ENCODE measurements at regions not wholly inside any gene's neighbourhood (a gene's known extent, or its start where the extent isn't known, plus 50 kb on each side); places are given as distances from the start of the nearest gene placed in this dataset.

- H3K36me3 ChIP-seq = no peaks in the 10 kb centered on the region
- 51 to 56% (median 52%) methylated on average over 3 of the region's 3 CpGs for WGBS, 5 donors
- TF ChIP-seq CTCF (IDR thresholded peaks at IDR 0.05 in 8 of 11, conservative IDR thresholded peaks at IDR 0.05 in 3 of 11) (no peak), POLR2AphosphoS5 (IDR thresholded peaks at IDR 0.05) (no peak), POLR2A (IDR thresholded peaks at IDR 0.05) (no peak)
- intact Hi-C loops (cut with DNase I; ENCODE audit: low total_unique reads) = no loop called here
- H3K27me3 ChIP-seq (replicated peaks in 1 of 7) = peaks cover 0 to 20% (median 0%) of the 10 kb centered on the region in 7 donors
- no peaks in the 10 kb centered on the region for H3K4me1 ChIP-seq
- DNase-seq = no peak
- H3K27ac ChIP-seq = no peak overlapping the region
- H3K4me3 ChIP-seq = no peak overlapping the region
- H3K9me3 ChIP-seq = no peaks in the 10 kb centered on the region
These were observed 174.0 kb upstream of the FBXL4 start for GRCh38 chr6:99121748-99122147.

- H3K36me3 ChIP-seq = no peaks in the 10 kb centered on the region
- no peaks in the 10 kb centered on the region for H3K9me3 ChIP-seq
- no peaks in the 10 kb centered on the region for H3K4me1 ChIP-seq
- H3K27ac ChIP-seq = no peak overlapping the region
- peaks cover 0 to 20% (median 0%) of the 10 kb centered on the region in 7 donors for H3K27me3 ChIP-seq (replicated peaks in 1 of 7)
- no peak for DNase-seq
- intact Hi-C loops (cut with DNase I; ENCODE audit: low total_unique reads) = no loop called here
- TF ChIP-seq CTCF (IDR thresholded peaks at IDR 0.05 in 8 of 11, conservative IDR thresholded peaks at IDR 0.05 in 3 of 11) (no peak), POLR2A (IDR thresholded peaks at IDR 0.05) (no peak), POLR2AphosphoS5 (IDR thresholded peaks at IDR 0.05) (no peak)
- H3K4me3 ChIP-seq = no peak overlapping the region
- WGBS, 5 donors = 89 to 99% (median 92%) methylated on average over 3 of the region's 3 CpGs
These were observed 172.9 kb upstream of the FBXL4 start for GRCh38 chr6:99120641-99121040.

- Histone ChIP-seq H3K36me3 (no peaks in the 10 kb centered on the region), H3K27ac (no peak overlapping the region), H3K4me3 (no peak overlapping the region), H3K4me1 (no peaks in the 10 kb centered on the region), H3K27me3 (replicated peaks in 1 of 7) (peaks cover 0 to 29% (median 0%) of the 10 kb centered on the region in 7 donors), H3K9me3 (no peaks in the 10 kb centered on the region)
- WGBS, 5 donors = 36 to 57% (median 48%) methylated on average over 8 of the region's 8 CpGs
- intact Hi-C loops (cut with DNase I; ENCODE audit: low total_unique reads) = no loop called here
- no peak for DNase-seq
- peak in 9 of 11 experiments; percentile 33 to 67 (median 55) for TF ChIP-seq CTCF (IDR thresholded peaks at IDR 0.05 in 8 of 11, conservative IDR thresholded peaks at IDR 0.05 in 3 of 11)
- TF ChIP-seq POLR2A (IDR thresholded peaks at IDR 0.05) = no peak
These were observed 171.6 kb upstream of the FBXL4 start for GRCh38 chr6:99119109-99120031.

GRCh38 chr6:99114769-99115406 lies 167.1 kb upstream of the FBXL4 start:
- Histone ChIP-seq H3K9me3 (no peaks in the 10 kb centered on the region), H3K36me3 (no peaks in the 10 kb centered on the region), H3K27ac (no peak overlapping the region), H3K4me3 (no peak overlapping the region), H3K4me1 (no peaks in the 10 kb centered on the region), H3K27me3 (replicated peaks in 1 of 7) (peaks cover 0 to 23% (median 0%) of the 10 kb centered on the region in 7 donors)
- no peak for TF ChIP-seq POLR2AphosphoS5 (IDR thresholded peaks at IDR 0.05)
- no peak for TF ChIP-seq CTCF (IDR thresholded peaks at IDR 0.05 in 8 of 11, conservative IDR thresholded peaks at IDR 0.05 in 3 of 11)
- TF ChIP-seq POLR2A (IDR thresholded peaks at IDR 0.05) = no peak
- intact Hi-C loops (cut with DNase I; ENCODE audit: low total_unique reads) = no loop called here
- 73 to 91% (median 80%) methylated on average over 5 of the region's 5 CpGs for WGBS, 5 donors
- no peak for DNase-seq
